GM21737 (cell line): ENCODE measurements at regions not wholly inside any gene's neighbourhood (a gene's known extent, or its start where the extent isn't known, plus 50 kb on each side); places are given as distances from the start of the nearest gene placed in this dataset.

ENCODE experiments used
- ATAC-seq: cut with Tn5 transposase; IDR thresholded peaks from one replicate; pipeline ENCODE4 v1.9.1; 2021; ENCODE audit warnings: mild to moderate bottlenecking, moderate library complexity; ENCODE audit not compliant: unreplicated experiment

- ATAC-seq: no peak
Observed at GRCh38 chr18:55166260-55166598, 207.0 kb upstream of the CCDC68 start.

DNA sequence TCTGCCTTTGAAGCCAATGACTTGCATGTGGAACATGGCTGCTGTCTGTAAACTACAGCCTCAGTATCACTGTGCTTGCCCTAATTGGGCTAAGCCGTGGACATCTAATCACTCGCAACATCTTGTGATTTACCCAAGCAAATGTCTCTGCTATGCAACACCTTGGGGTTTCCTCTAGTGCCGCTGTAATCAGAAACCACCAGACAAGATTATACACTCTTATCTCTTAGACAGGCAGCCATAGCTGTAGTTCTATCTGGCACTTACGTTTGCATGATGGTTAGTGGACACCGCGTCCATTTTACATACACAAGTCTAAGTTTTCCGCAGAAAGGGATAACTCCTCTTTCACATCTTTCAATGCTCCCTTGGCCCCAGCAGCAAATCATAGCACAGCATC lies 204.3 kb upstream of the CCDC68 start:
- ATAC-seq: no peak

- ATAC-seq: no peak
Observed at GRCh38 chr18:55161916-55162315, 202.7 kb upstream of the CCDC68 start.

GRCh38 chr18:55159027-55159426 lies 199.8 kb upstream of the CCDC68 start:
- no peak for ATAC-seq

DNA sequence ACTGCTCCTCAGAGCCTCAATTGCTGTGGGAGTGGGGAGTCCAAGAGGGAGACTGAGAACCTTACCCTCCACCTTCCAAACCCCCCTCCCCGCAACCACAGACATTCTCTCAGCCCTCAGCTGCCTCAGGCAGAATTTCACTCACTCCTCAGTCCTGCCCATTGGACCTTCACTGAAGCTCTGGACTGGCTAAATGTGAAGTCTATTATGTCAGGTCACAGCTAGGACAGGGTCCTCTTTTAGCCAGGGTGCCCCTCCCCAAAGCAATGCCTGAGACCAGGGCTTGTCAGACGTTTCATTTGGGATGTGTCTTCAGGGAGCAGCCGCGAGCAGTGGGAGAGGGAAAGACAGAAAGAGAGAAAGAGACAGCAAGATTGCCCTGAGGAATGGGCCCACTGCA lies 199.3 kb upstream of the CCDC68 start:
- ATAC-seq: no peak

GRCh38 chr18:55153346-55153745 lies 194.1 kb upstream of the CCDC68 start:
- no peak for ATAC-seq

DNA sequence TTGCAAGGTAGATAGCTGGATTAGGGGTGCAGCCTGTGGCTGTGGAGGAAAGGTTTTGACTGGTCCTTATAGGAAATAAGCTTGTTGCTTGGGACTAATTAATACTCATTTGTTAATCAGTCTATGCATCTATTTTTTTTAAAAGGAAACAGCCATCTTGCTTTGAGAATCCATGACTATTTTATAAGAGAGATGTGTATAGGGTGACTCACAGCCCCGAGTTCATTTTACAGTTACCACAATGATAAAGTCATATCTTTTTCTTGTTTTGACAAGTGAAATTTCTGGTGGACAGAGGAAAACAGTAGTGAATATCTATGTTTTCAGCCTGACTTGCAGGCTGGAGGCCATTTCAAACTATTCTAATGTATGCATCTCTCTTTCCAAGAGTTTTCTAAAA lies 193.5 kb upstream of the CCDC68 start:
- no peak for ATAC-seq

DNA sequence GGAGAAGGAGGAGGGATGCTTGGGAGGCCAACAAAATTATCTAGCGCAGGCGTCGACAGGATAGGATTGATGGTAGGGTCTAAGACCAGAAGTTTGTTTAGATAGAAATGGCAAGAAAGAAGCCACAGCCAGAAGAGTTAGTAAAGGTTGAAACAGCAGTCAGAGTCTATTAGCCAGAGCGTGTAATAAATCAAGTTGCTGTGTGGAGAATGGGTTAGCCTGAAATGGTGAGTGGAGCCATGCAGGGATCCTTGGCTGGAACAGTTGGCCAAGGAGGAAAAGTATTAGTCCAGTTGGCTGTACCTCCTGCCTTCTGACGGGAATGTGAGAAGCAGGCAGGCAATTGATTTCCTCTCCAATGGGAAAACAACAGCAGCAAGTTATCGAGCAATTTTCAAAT lies 190.7 kb upstream of the CCDC68 start:
- ATAC-seq: no peak

- no peak for ATAC-seq
Observed at GRCh38 chr18:55147791-55148190, 188.5 kb upstream of the CCDC68 start.

- ATAC-seq: no peak
Observed at GRCh38 chr18:55144193-55144930, 185.1 kb upstream of the CCDC68 start.

DNA sequence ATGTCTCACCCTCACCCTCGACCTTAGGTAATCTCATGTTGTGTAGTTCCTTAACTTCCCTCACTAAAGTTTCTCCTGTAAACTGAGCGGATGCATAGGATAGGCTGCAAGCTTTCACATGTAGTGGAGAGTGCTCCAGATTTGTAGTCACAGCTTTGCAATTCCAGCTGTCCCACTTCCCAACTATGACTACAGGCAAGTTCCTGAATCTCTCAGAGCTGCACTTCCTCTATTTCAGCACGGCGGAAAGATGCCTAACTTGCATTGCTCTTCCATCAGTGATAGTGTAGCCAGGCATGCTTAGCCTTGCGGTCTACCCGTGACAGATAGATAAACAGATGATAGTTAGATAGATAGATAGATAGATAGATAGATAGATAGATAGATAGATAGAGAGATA lies 183.1 kb upstream of the CCDC68 start:
- no peak for ATAC-seq

DNA sequence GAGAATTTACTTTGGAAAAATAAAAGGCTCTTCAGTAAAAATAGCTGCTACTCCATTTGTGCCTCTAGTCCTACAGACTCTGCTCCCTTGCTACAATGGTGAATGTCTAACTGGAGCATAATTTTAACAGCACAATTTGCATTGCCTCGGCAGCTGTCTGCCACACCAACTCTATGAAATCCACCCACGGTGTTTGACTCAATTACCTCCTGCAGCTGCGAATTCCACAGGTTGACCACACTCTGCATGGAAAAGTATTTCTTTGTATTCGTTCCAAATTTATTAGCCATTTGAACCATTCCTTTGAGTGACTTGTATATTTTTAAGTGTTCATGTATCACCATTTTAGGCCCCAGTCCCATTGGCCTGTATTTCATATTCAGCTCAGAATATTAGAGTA lies 182.1 kb upstream of the CCDC68 start:
- ATAC-seq: no peak

- no peak for ATAC-seq
Observed at GRCh38 chr18:55139836-55140235, 180.6 kb upstream of the CCDC68 start.

DNA sequence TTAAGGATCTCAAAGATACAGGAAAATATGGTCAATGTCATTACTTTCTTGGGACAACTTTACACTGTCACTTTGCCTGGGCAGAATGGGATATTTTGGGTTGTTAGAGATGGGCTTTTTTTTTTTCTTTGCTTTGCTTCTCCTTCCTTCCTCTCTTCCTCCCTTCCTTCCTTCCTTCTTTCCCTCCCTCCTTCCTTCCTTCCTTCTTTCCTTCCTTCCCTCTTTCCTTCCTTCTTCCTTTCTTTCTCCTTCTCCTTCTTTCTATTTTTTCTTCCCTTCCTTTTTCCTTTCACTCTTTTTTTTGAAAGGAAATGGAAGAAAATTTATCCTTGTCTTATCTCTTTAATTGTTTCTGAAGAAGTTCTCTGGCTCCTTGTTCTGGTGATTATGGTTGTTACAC lies 180.0 kb upstream of the CCDC68 start:
- ATAC-seq: no peak

DNA sequence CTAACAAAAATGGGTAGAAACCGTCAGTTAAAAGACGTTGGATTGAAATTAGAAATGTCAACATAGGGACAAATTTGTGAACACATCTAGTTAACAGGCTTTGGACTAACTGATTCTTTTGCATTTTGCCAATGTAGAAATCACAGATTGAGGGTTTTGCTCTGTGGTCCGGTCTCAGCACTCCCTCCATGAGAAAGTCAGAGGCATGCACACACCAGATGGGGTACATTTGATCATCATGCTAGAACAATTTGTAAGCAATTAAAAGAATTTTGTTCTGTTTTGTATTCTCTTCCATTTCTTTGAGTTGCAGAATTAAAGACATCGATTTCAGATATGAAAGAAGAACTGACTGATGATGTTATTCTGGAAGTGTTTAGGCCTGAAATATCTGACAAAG lies 179.1 kb upstream of the CCDC68 start:
- no peak for ATAC-seq

GRCh38 chr18:55137602-55138001 lies 178.3 kb upstream of the CCDC68 start:
- no peak for ATAC-seq

GRCh38 chr18:55136864-55137263 lies 177.6 kb upstream of the CCDC68 start:
- no peak for ATAC-seq

DNA sequence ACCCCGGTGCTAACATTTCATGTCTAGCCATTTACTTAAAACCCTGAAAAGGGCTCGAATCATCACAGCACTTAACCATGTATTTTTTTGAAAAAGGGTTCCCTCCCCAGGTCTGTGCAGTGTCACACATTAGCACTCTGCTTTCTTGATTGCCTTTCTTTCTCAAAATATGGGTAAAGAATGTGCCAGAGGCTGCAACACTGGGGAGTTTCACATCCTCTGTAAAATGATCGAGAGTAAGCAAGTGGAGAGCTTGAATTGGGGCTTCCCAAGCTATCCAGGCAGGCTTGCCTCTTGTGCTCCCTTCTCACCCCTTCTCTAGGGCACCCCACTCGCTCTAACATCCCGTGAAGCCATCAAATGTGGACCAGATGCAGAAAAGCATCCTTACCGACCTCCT lies 177.0 kb upstream of the CCDC68 start:
- no peak for ATAC-seq

GRCh38 chr18:55133378-55133777 lies 174.1 kb upstream of the CCDC68 start:
- ATAC-seq: no peak

DNA sequence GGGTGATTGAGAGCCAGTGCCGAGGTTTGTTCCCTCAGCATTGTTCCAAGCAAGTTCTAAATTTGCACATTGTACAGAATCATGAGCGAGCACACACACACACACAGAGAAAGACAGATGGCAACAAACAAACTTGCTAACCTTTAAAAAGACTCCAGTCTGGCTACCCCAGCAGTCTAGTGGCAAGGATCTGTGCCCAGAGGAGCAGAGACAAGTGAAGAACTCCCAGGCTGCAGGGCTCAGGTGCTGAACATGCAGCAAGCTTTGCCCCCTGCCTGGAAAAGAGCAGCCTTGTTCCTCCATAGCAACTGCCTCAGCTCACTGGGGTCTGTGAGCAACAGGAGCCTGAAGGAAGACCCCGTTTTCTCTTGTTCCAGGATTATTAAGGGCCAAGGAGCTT lies 169.2 kb upstream of the CCDC68 start:
- ATAC-seq: no peak

GRCh38 chr18:55124078-55124763 lies 165.0 kb upstream of the CCDC68 start:
- no peak for ATAC-seq

DNA sequence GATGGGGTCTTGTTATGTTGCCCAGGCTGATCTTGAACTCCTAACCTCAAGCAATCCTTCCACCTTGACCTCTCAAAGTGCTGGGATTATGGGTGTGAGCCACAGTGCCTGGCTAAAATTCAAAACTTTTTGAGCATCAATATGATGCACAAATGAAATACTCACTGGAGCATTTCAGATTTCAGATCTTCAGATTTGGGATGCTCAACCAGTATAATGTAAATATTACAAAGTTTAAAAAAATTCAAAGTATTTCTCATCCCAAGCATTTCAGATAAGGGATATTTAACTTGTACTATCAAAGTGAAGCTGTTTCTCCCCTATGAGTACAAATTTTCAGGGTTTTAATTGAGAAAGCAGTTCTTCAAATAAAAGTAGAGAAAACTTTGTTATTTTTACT lies 164.1 kb upstream of the CCDC68 start:
- ATAC-seq: no peak
